GM19324 (cell line): ENCODE measurements at regions not wholly inside any gene's neighbourhood (a gene's known extent, or its start where the extent isn't known, plus 50 kb on each side); places are given as distances from the start of the nearest gene placed in this dataset.
"Not testable (repeated sequence)": the region's sequence is repeated elsewhere in the genome, so short reads cannot be mapped to it uniquely, and the experiment has no call there.

Experiments used
- ATAC-seq: cut with Tn5 transposase; IDR thresholded peaks from one replicate; pipeline ENCODE4 v1.9.1; 2021; ENCODE audit warnings: mild to moderate bottlenecking, moderate library complexity; ENCODE audit not compliant: unreplicated experiment, low FRiP score

DNA sequence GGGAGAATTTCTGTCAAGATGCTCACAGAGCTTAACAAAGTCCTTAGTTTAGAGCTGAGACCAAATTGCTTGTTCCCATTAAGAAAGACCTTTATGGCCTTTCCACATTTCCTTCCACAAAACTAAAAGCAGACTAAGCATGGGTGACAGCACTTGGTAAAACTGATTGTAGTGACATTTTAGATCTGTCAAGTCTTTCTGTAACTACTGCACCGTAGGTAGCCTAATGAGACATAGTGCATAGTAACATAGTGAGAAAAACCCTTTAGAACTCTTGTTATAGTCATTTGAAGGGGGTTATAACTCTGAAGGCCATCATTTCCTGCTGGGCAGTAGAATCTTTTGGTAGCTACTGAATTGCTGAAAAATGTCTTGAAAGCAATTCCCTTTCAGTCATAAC is 990.9 kb upstream of the CNTN5 start:
- no peak for ATAC-seq

DNA sequence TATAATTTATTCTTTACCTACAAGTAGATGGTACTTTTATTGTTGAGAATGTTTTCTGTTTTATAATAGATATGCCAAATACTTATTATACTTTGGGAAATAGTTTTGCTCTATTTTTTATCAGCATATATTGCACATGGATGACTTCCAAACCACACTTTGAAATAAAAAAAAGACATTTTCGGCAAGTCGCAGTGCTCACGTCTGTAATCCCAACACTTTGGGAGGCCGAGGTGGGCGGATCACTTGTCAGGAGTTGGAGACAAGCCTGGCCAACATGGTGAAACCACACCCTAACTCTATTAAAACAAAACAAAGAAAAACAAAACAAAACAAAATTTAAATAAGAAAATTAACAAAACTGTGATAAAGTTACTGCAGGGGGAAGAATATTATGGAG is 983.9 kb upstream of the CNTN5 start:
- ATAC-seq, result no peak

DNA sequence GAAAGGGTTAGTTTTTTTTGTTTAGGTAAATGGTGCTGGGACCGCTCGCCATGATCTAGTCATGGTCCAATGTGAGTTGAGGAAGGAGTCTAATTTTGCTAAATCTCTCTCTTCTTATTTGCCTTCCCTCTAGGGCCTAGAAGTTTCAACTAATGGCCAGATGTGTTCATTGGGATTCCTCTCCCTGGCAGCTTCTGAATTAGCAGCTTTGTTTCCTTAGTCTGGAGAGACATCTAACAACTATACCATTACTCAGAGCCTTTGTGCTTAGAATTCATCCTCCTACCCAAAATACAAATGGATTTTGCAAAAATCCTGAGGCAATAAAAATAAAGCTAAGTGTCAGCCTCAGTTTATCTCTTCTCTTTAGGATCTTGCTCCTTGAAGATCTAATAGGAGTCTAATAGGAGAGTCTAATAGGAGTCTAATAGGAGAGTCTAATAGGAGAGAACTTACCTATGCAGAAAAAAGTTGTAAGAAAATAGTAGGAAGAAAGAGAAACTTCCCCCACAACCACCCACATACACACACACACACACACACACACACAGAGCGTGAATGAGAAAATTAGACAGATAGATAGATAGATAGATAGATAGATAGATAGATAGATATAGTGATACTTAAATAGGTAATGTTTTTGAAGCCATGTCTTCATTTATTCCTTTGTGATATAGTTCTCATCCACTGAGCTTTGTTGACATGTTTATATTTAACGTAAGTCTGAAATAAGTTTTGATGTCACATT is 980.5 kb upstream of the CNTN5 start:
- ATAC-seq, result no peak

DNA sequence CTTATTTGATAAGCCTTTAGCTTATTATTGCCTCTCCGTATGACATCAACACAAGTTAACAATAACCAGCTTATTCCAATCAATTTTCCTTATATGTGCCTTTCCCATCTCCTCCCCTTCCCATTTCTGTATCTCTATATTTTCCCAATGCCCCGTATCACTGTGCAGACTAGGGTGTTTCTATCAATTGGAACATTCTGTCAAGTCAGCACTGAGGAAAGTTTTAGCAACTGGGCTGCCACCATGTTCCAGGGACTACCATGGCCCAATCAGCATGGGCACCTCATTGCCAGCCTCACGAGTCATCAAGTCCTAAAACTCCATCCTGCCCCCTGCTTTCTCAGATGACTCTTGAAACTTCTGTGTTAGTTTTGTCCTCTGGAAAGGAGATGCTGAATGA is 973.1 kb upstream of the CNTN5 start:
- no peak for ATAC-seq

DNA sequence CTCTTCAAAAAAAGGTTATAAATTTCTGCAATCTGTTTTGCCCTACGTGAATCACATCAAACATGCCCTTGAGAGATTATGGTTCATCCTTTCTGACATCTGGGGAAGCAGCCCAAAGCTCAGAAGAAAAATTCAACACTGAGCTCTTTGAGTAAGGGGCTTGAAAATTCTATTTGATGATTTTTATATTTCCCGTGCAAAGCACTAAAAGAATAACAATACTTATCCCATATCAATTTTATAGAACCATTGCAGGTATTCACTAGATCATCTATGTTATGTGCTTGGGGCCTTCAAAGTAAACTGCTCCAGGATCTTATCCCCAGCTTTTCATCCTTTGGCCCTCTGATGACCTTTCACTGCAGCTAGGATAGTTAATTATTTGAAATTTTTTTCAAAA is 966.9 kb upstream of the CNTN5 start:
- ATAC-seq, result no peak

DNA sequence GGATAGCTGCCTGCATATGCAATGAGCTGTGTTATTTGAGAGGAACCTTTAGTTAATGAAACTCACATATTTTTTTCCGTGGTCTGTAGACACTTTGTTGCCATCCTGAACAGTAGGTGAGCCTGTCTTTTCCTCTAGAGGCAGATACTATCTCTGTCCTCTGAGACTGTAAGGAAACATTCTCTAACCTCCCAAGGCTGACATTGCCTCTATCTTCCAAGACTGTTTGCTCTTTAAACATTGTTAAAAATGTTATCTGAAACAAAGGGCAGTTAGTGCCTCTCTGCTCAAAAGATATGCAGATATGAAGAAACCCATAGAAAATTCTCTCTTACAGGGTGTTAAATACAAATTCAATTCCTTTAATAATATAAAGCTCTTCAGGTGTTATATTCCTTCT is 963.8 kb upstream of the CNTN5 start:
- ATAC-seq, result no peak

DNA sequence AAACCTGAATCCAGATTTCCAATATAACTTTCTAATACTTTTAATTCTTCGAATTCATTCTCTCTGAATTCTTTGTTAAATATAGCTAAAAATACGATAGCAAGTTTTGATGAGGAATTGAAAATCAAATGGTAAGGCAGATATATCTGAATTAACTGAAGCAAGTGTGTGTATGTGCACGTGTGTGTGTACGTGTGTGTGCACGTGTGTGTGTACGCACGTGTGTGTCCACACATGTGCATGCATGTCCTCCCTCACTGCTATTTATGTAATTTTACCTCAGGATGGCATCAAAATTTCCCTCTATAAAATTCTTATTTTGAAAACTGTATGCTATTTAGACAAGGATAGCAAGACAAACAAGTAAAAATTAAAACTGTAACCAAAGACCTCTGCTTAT is 961.3 kb upstream of the CNTN5 start:
- no peak for ATAC-seq

DNA sequence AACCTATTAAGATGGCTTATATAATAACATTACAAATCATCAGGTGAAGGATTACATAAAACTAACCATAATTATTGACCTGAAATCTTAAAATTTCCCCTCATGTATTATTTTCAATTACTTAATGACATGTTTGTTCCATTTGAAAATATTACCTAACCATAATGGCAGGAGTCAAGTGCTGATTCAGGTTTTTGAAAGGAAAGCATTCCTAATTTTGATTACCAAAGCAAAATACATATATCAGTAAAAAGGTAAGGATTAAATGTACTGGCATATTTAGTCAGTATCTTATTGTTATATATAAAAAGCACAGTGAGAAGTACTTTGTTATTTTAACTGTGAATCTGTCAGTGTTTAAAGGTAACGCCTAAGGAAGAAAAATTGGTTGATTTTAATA is 960.0 kb upstream of the CNTN5 start:
- no peak for ATAC-seq

DNA sequence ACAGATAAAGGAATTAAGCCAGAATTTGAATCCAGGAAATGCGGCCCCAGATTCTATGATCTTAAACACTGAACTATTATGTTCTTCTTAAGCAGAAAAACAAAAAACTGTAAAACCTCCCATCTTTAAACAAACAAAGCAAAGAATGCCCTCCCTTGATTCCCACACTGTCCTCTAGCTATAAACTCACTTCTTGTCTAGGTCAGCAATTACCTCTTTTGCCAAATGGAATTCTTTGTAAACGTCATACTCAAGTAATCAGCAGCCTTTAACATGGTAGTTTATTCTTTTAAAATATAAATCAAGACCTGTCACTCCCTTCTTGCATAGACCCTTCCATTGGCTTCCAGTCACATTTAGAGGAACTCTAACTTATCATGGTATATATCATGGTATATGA is 958.9 kb upstream of the CNTN5 start:
- no peak for ATAC-seq

DNA sequence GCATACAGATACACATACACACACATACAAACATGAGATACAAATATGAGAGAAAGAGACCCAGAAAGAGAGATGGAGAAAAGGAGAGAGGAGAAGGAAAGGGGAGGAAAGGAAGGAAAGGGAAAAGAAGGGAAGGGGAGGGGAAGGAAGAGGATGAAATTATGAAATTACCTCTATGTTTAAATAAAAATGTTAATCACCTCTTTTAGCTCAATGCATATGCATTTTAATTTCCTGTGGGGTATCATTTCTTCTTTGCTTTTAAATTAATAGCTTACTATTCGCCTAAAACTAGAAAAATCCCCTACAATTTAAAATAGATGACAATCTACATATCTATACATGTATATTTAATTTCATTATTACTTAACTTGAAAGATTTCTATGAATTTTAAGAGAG is 958.0 kb upstream of the CNTN5 start:
- ATAC-seq, result no peak

DNA sequence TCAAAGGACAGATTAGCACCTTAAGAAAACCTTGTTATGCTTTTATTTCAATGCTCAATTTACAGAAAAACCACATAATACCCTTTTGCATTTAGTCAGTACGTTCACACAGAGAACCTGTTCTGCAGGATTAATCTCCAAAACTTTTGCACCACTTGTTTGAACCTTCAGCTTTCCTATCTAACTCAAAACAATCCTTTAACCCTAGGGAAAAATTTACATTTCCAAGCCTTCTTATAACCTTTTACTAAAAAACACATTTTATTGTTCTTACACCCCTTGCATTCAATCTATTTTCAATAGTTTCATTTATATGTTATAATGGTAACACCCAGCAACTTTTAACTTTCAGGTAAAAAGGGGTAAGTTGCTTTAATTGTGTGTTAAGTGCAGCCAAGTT is 952.5 kb upstream of the CNTN5 start:
- ATAC-seq, result no peak

DNA sequence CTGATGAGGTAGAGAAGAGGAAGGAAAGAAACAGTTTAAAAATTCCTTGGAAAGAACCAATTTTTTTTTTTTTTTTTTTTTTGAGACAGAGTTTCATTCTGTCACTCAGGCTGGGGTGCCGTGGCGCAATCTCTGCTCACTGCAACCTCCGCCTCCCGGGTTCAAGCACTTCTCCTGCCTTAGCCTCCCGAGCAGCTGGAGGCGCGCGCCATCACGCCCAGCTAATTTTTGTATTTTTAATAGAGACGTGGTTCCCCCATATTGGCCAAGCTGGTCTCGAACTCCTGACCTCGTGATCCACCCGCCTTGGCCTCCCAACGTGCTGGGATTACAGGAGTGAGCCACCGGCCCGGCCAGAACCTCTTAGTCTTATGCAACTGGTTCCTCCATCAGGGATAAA is 951.6 kb upstream of the CNTN5 start:
- not testable (repeated sequence) for ATAC-seq

DNA sequence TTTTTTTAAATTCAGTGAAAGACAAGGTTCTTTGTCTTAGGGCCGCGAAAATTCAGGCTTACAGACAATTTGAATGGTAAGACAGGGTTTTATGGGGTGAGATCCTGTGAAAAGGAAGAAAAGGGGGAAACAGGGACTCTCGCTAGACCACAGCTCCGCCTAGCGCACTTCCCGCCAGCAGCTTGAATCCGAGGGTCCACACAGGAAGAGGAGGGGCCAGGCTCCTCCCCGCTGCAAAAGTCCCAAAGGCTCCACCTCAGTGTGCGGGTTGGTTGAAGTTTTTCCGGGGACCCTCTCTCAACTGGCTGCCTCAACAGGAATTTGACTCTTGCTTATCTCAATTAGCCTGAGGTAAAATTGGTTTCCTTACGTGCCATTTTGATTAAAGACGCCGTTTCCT is 950.9 kb upstream of the CNTN5 start:
- ATAC-seq, result no peak

DNA sequence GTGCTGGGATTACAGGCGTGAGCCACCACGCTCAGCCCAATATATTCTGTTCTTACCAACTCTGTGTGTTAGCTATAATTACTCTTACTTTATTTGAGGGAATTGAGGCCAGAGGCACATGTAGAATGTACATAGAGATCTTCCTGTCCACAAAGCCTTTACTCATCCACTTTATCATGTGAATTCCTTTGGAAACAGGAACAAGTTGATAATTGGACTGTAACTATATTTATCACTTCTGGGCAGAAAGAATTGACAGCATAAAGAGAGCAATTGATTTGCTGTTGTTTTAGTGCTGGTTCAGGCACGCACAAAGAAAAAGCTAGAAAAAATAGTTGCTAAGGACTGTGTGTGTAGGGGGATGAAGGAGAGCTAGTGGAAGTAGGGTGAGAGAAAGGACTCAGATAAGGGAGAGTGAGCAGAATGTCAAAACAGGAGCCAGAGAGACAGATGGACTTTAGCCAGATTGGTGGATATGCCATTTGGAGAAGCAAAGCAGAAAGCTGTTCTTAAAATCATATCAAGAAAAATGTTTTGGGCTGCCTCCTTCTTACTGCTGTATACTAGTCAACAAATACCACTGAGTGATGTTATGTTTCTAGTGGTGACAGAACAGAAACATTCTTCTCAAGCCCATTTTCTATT is 929.8 kb upstream of the CNTN5 start:
- ATAC-seq, result no peak

DNA sequence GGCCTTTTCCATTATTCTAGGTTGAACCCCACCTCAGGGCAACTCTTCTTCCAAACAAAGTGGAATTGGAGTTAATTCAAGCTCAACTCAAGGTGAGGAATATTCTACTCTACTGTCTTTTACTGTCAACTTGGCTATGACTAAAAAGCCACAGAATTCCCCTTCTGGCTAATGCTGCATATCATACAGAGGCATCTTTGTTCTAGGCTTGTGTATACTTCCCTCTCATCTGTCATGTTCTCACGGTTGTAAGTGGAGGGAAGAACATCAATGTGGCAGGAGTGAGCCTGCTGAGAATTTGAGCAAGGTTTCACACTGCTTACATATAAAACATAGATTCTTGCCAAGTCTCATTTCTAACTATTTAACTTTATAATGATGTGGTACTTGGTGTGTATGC is 921.4 kb upstream of the CNTN5 start:
- ATAC-seq, result no peak

DNA sequence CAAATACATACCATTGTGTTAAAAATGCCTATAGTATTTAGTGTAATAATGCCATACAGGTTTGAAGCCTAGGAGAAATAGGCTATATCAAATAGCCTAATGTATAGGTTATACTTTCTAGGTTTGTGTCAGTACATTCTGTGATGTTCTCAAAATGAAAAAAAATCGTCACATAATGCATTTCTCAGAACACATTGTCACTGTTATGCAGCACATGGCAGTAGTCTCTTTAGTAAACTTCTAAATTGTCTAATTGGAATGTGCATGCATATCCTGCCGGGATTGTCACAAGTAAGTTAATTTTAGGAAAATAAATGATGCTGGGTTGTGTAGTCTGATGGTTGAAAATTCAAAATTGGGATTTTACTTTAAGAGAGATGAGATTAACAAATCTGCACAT is 920.1 kb upstream of the CNTN5 start:
- ATAC-seq, result no peak

DNA sequence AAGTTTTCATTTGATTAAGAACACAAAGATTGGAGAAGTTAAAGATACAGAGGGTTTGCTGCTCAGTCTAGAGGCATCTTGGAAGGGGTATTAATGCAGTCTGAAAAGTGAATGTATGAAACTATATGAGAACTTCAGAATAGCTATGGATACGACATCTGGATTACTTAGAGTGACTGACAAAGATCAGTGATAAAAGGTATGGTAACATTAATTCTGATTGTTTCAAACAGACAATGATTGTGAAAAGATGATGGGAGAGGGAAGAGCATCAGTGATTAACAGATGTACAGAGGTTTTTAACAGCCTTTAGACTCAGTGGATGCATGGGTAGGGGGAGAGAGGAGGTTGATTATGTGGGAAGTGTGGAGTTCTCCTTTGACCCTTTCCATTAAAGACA is 919.4 kb upstream of the CNTN5 start:
- no peak for ATAC-seq

DNA sequence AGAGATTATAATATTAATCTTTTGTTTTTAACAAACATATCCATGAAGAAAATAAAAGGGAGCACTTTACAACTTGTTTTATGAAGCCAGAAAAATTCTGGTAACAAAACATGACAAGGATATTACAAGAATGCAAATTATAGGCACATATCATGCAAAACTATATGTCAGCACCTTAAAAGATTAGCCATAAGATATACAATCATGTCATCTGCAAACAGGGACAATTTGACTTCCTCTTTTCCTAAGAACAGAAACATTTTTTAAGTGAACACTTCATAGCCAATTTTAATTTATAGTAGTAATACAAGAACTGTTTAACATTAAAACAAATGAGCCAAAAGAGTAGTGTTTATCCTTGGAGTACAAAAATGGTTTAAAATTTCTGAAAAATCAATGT is 916.5 kb upstream of the CNTN5 start:
- ATAC-seq, result no peak

DNA sequence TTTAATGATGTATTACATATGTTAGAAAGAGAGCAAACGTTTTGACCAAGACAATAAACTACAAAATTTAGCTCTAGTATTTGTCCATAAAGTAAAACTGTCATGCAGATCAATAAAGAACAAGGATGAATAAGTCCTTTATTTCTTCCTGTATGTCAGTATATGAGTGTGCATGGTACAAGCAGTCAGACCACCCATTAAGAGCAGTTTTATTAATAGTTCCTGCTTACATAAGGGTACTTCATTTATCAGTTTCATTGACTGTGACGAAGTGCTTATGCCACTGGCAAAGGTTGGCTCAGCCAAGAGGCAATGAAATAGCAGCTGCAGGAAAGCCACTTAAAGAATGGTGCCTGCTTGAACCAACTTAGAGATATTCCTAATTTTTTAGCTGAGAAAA is 913.0 kb upstream of the CNTN5 start:
- ATAC-seq, result no peak

DNA sequence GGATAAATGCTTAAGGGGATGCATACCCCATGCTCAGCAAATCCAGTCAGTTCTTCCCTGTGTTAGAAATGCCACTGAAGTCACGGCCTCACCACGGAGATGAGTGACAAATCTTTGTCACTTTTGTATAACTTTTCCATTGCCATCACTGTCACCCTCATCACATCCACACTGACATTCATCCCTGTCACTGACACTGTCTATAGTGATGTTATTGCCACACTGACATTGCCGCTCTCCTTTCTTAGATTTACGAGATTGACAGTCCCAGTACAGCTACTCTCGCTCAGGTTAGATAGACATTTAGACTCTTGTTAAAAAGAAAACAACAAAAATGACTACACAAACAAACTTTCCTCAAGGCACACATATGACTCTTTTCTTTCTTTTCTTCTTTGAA is 910.7 kb upstream of the CNTN5 start:
- no peak for ATAC-seq

DNA sequence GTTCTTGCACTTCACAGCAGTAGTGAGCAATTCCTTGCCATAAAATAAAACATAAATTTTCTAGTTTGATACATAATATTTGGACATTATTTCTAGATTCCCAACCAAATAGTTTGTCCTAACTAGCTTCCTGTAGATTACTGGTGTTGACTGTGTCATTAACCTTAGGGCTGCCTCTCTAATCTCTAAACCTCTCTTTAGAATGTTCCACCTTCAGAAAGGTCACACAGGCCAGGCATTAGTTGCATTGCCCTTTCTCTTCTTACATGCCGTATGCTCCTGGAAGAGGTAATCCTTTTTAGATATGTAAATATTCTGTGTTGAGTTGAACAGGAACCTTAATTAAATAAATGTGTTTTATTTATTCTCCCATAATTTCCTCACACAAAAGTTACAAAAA is 904.9 kb upstream of the CNTN5 start:
- no peak for ATAC-seq

DNA sequence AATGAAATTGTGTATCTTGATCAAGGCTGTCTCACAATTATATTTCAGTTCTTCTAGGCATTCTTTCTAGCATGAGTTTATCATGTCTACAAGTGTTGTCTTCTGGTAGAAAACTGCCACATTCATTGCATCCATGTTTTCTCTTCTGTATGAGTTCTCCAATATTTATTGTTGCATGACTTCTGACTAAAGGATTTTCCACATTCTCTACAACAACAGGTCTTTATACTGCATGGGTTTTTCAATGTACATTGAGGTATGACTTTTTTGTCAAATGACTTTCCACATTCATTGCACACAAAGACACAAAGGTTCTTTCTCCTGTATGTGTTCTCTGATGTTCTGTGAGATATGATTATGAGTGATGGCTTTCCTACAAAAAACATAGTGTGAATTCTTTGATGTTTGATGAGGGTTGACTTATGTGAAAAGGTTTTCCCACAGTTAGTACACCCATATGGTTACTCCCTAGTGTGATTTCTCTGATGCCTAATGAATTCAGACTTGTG is 890.6 kb upstream of the CNTN5 start:
- ATAC-seq, result no peak
